Mesenchymal stem cell (in vitro differentiated cells and primary cell): ENCODE measurements at regions not wholly inside any gene's neighbourhood (a gene's known extent, or its start where the extent isn't known, plus 50 kb on each side); places are given as distances from the start of the nearest gene placed in this dataset.

ENCODE experiments used
- DNase-seq: peaks from one replicate; pipeline ENCODE4 v3.0.0-alpha.2; 2013
- H2AFZ ChIP-seq: one replicate; pipeline ENCODE4 v1.6.1; 2013; ENCODE audit warnings: low read depth, mild to moderate bottlenecking, control low read depth, inconsistent platforms, low read length, moderate library complexity
- H2AK5ac ChIP-seq: 2 replicates; pipeline ENCODE4 v1.6.1; 2013; ENCODE audit warnings: low read length, moderate library complexity, mild to moderate bottlenecking, inconsistent platforms; ENCODE audit not compliant: severe bottlenecking
- H2BK120ac ChIP-seq: one replicate; pipeline ENCODE4 v1.6.1; 2013; ENCODE audit warnings: low read depth, mild to moderate bottlenecking, inconsistent platforms, low read length, moderate library complexity
- H2BK12ac ChIP-seq, 2 experiments: one replicate each; pipeline ENCODE4 v1.6.1; 2013; ENCODE audit warnings: inconsistent platforms in 2 of 2, low read length in 2 of 2, mild to moderate bottlenecking in 2 of 2, moderate library complexity in 2 of 2, control low read depth in 1 of 2
- H2BK15ac ChIP-seq: one replicate; pipeline ENCODE4 v1.6.1; 2013; ENCODE audit warnings: mild to moderate bottlenecking, low read depth, inconsistent platforms; ENCODE audit not compliant: poor library complexity, severe bottlenecking
- H2BK5ac ChIP-seq: 2 replicates; pipeline ENCODE4 v1.6.1; 2013; ENCODE audit warnings: low read depth, mild to moderate bottlenecking, low read length, control low read depth, inconsistent platforms; ENCODE audit not compliant: poor library complexity, severe bottlenecking
- H3K14ac ChIP-seq, 2 experiments: one replicate each; pipeline ENCODE4 v1.6.1; 2013; ENCODE audit warnings: inconsistent platforms in 2 of 2, low read length in 2 of 2, control low read depth in 1 of 2, mild to moderate bottlenecking in 1 of 2, moderate library complexity in 1 of 2
- H3K18ac ChIP-seq, 2 experiments: one replicate each; pipeline ENCODE4 v1.6.1; 2013; ENCODE audit warnings: inconsistent platforms in 2 of 2, low read length in 2 of 2, control low read depth in 1 of 2, low read depth in 1 of 2, mild to moderate bottlenecking in 1 of 2
- H3K23ac ChIP-seq, 2 experiments: one replicate each; pipeline ENCODE4 v1.6.1; 2013; ENCODE audit warnings: inconsistent platforms in 2 of 2, low read length in 2 of 2, mild to moderate bottlenecking in 2 of 2, moderate library complexity in 2 of 2, control low read depth in 1 of 2
- H3K27ac ChIP-seq: 2 replicates; pipeline ENCODE4 v1.5.1; 2013; ENCODE audit warnings: mild to moderate bottlenecking, moderate library complexity, low read length, control low read depth, inconsistent platforms; ENCODE audit not compliant: poor library complexity, severe bottlenecking
- H3K27me3 ChIP-seq, 2 experiments: 2 replicates each; pipeline versions ENCODE4 v1.6.1 to v1.7.0; 2013; ENCODE audit warnings: low read length in 2 of 2, mild to moderate bottlenecking in 2 of 2, moderate library complexity in 2 of 2, control low read depth in 1 of 2, inconsistent platforms in 1 of 2; ENCODE audit not compliant: control insufficient read depth in 1 of 2, insufficient read depth in 1 of 2
- H3K36me3 ChIP-seq, 2 experiments: 2 replicates each; pipeline versions ENCODE4 v1.6.1 to v1.7.0; 2013; ENCODE audit warnings: low read length in 2 of 2, control low read depth in 1 of 2, inconsistent platforms in 1 of 2, low read depth in 1 of 2, mild to moderate bottlenecking in 1 of 2; ENCODE audit not compliant: insufficient read depth in 2 of 2, control insufficient read depth in 1 of 2
- H3K4ac ChIP-seq, 2 experiments: one replicate each; pipeline ENCODE4 v1.6.1; 2013; ENCODE audit warnings: inconsistent platforms in 2 of 2, low read length in 2 of 2, mild to moderate bottlenecking in 2 of 2, moderate library complexity in 2 of 2, control low read depth in 1 of 2, low read depth in 1 of 2
- H3K4me1 ChIP-seq: 2 replicates; pipeline ENCODE4 v1.6.1; 2013; ENCODE audit warnings: low read depth, low read length, control low read depth; ENCODE audit not compliant: control insufficient read depth, insufficient read depth
- H3K4me2 ChIP-seq: 2 replicates; pipeline ENCODE4 v1.6.1; 2013; ENCODE audit warnings: low read length, mild to moderate bottlenecking, inconsistent platforms; ENCODE audit not compliant: poor library complexity, severe bottlenecking
- H3K4me3 ChIP-seq, 2 experiments: 2 replicates each; pipeline versions ENCODE4 v1.5.1 to v1.7.0; 2013; ENCODE audit warnings: low read length in 2 of 2, mild to moderate bottlenecking in 2 of 2, control low read depth in 1 of 2, low read depth in 1 of 2; ENCODE audit not compliant: insufficient read depth in 1 of 2
- H3K79me1 ChIP-seq: replicated peaks from 2 replicates; pipeline ENCODE4 v1.6.1; 2013; ENCODE audit warnings: mild to moderate bottlenecking, control low read depth, low read length, inconsistent platforms; ENCODE audit not compliant: poor library complexity, severe bottlenecking
- H3K9ac ChIP-seq: 2 replicates; pipeline ENCODE4 v1.7.0; 2013; ENCODE audit warnings: mild to moderate bottlenecking, low read length, moderate library complexity
- H3K9me3 ChIP-seq: 2 replicates; pipeline ENCODE4 v1.7.0; 2013; ENCODE audit warnings: mild to moderate bottlenecking, low read length; ENCODE audit not compliant: control insufficient read depth
- H4K8ac ChIP-seq: one replicate; pipeline ENCODE4 v1.6.1; 2013; ENCODE audit warnings: inconsistent platforms, mild to moderate bottlenecking, low read length, moderate library complexity
- H4K91ac ChIP-seq: one replicate; pipeline ENCODE4 v1.6.1; 2013; ENCODE audit warnings: mild to moderate bottlenecking, low read length, inconsistent platforms
- WGBS: methylation state at CpG from one replicate; pipeline ENCODE4 v1.1.7; 2013; ENCODE audit warnings: mixed read lengths; 5-methylcytosine and 5-hydroxymethylcytosine counted together

- Histone ChIP-seq H2AK5ac (no peak overlapping the region), H2BK120ac (no peak overlapping the region), H2AFZ (no peak overlapping the region), H3K4me1 (no peaks in the 10 kb centered on the region), H3K36me3 (no peaks in the 10 kb centered on the region), H3K4me2 (no peak overlapping the region), H2BK12ac (no peak overlapping the region), H3K9ac (no peak overlapping the region), H4K91ac (no peak overlapping the region), H3K27me3 (peaks cover 33 to 39% of the 10 kb centered on the region in 2 experiments), H4K8ac (no peak overlapping the region), H3K4me3 (no peak overlapping the region), H3K14ac (no peak overlapping the region), H3K27ac (no peak overlapping the region), H2BK5ac (no peak overlapping the region), H3K4ac (no peak overlapping the region), H3K23ac (no peak overlapping the region), H3K79me1 (no peaks in the 10 kb centered on the region), H3K18ac (no peak overlapping the region), H2BK15ac (no peak overlapping the region), H3K9me3 (no peaks in the 10 kb centered on the region)
- no peak for DNase-seq
- WGBS, result 84% methylated on average over 8 of the region's 9 CpGs
Measured at GRCh38 chr10:11388996-11389395, 222.5 kb downstream of the USP6NL start.

DNA sequence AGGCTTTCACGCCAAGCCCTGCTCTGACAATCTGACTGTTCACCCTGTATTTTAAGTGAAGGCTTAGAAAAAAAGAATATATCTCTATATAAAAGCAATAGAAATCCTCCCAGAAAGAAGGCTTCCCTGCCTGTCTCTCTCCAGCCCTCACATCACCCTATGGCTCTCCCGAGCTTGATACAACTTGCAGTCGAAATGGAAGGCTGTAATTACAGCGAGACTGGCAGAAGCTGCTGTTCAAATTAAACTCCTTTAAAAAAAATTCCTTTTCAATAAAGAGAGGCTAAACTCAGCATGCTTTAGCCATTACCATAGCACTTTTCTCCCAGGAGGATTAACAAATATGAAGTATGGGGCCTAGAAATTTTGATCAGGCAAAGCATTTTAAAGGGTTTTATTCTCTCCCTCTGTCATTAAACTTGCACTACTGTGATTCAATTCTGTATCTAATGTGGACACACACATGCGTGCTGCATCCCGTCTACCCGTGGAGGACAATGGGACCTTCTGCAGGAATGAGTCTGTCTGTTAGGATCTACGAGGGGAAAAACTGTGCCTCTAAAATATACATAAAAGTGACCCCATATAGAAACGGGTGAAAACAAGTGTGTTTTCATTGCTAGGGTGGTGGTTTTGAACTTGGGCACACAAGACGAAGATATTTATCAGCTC, 223.8 kb downstream of the USP6NL start:
- H3K79me1 ChIP-seq, result no peaks in the 10 kb centered on the region
- H3K4me1 ChIP-seq, result no peaks in the 10 kb centered on the region
- H3K4ac ChIP-seq, result no peak overlapping the region
- no peak overlapping the region for H3K14ac ChIP-seq
- no peak overlapping the region for H4K8ac ChIP-seq
- no peak overlapping the region for H2BK15ac ChIP-seq
- no peak overlapping the region for H2BK120ac ChIP-seq
- no peaks in the 10 kb centered on the region for H3K36me3 ChIP-seq
- H3K9me3 ChIP-seq, result peaks cover 4% of the 10 kb centered on the region
- no peak overlapping the region for H2BK5ac ChIP-seq
- H3K18ac ChIP-seq, result no peak overlapping the region
- H2AK5ac ChIP-seq, result no peak overlapping the region
- H2AFZ ChIP-seq, result no peak overlapping the region
- H3K23ac ChIP-seq, result no peak overlapping the region
- no peak overlapping the region for H2BK12ac ChIP-seq
- 73% methylated on average over 9 of the region's 10 CpGs for WGBS
- no peak overlapping the region for H3K9ac ChIP-seq
- no peak overlapping the region for H3K4me3 ChIP-seq
- no peak overlapping the region for H3K27ac ChIP-seq
- H4K91ac ChIP-seq, result no peak overlapping the region
- peaks cover 38 to 48% of the 10 kb centered on the region in 2 experiments for H3K27me3 ChIP-seq
- DNase-seq, result no peak
- H3K4me2 ChIP-seq, result no peak overlapping the region

GRCh38 chr10:11387044-11387443, 224.4 kb downstream of the USP6NL start:
- H3K27ac ChIP-seq, result no peak overlapping the region
- H2AK5ac ChIP-seq, result no peak overlapping the region
- DNase-seq, result no peak
- H3K9ac ChIP-seq, result no peak overlapping the region
- H3K4me1 ChIP-seq, result no peaks in the 10 kb centered on the region
- no peak overlapping the region for H3K18ac ChIP-seq
- H3K23ac ChIP-seq, result no peak overlapping the region
- H4K8ac ChIP-seq, result no peak overlapping the region
- H2AFZ ChIP-seq, result no peak overlapping the region
- no peak overlapping the region for H2BK12ac ChIP-seq
- H3K4me3 ChIP-seq, result no peak overlapping the region
- H3K4me2 ChIP-seq, result no peak overlapping the region
- no peak overlapping the region for H3K14ac ChIP-seq
- H3K36me3 ChIP-seq, result no peaks in the 10 kb centered on the region
- no peak overlapping the region for H2BK120ac ChIP-seq
- H3K79me1 ChIP-seq, result no peaks in the 10 kb centered on the region
- 88% methylated on average over 9 of the region's 9 CpGs for WGBS
- H2BK5ac ChIP-seq, result no peak overlapping the region
- H3K9me3 ChIP-seq, result peaks cover 5% of the 10 kb centered on the region
- H3K4ac ChIP-seq, result no peak overlapping the region
- H4K91ac ChIP-seq, result no peak overlapping the region
- peaks cover 39 to 48% of the 10 kb centered on the region in 2 experiments for H3K27me3 ChIP-seq
- no peak overlapping the region for H2BK15ac ChIP-seq
